ENCODE measurements at regions not wholly inside any gene's neighbourhood (a gene's known extent, or its start where the extent isn't known, plus 50 kb on each side); places are given as distances from the start of the nearest gene placed in this dataset.
"Not testable (repeated sequence)": the region's sequence is repeated elsewhere in the genome, so short reads cannot be mapped to it uniquely, and the experiment has no call there.

- DNase-seq (ENCODE audit: low read depth) = no peak
These were observed 164.4 kb upstream of the SKOR2 start for GRCh38 chr18:47415881-47416280.

- DNase-seq (ENCODE audit: low read depth) = peak; percentile 89
These were observed 161.9 kb upstream of the SKOR2 start for GRCh38 chr18:47413327-47413726.

- DNase-seq (ENCODE audit: low read depth) = no peak
These were observed 161.5 kb upstream of the SKOR2 start for GRCh38 chr18:47412924-47413323.

- DNase-seq (ENCODE audit: low read depth) = no peak
These were observed 159.7 kb upstream of the SKOR2 start for GRCh38 chr18:47411159-47411558.

GRCh38 chr18:47410139-47410538, 158.7 kb upstream of the SKOR2 start:
- DNase-seq (ENCODE audit: low read depth) = no peak

- DNase-seq (ENCODE audit: low read depth) = no peak
These were observed 158.1 kb upstream of the SKOR2 start for GRCh38 chr18:47409519-47409918.

- DNase-seq (ENCODE audit: low read depth) = no peak
These were observed 156.3 kb upstream of the SKOR2 start for GRCh38 chr18:47407736-47408135.

- no peak for DNase-seq (ENCODE audit: low read depth)
These were observed 153.4 kb upstream of the SKOR2 start for GRCh38 chr18:47404845-47405244.

GRCh38 chr18:47403949-47404348, 152.5 kb upstream of the SKOR2 start:
- no peak for DNase-seq (ENCODE audit: low read depth)

GRCh38 chr18:47403317-47403716, 151.9 kb upstream of the SKOR2 start:
- no peak for DNase-seq (ENCODE audit: low read depth)

GRCh38 chr18:47399475-47399874, 148.0 kb upstream of the SKOR2 start:
- no peak for DNase-seq (ENCODE audit: low read depth)

- no peak for DNase-seq (ENCODE audit: low read depth)
These were observed 146.3 kb upstream of the SKOR2 start for GRCh38 chr18:47397671-47398319.

GRCh38 chr18:47391665-47392064, 140.2 kb upstream of the SKOR2 start:
- DNase-seq (ENCODE audit: low read depth) = no peak

- DNase-seq (ENCODE audit: low read depth) = no peak
These were observed 139.1 kb upstream of the SKOR2 start for GRCh38 chr18:47390410-47391024.

GRCh38 chr18:47389210-47389609, 137.8 kb upstream of the SKOR2 start:
- peak; percentile 74 for DNase-seq (ENCODE audit: low read depth)

GRCh38 chr18:47387864-47388263, 136.4 kb upstream of the SKOR2 start:
- no peak for DNase-seq (ENCODE audit: low read depth)

GRCh38 chr18:47383729-47384128, 132.3 kb upstream of the SKOR2 start:
- no peak for DNase-seq (ENCODE audit: low read depth)

- DNase-seq (ENCODE audit: low read depth) = no peak
These were observed 130.6 kb upstream of the SKOR2 start for GRCh38 chr18:47381975-47382570.

GRCh38 chr18:47380153-47380552, 128.7 kb upstream of the SKOR2 start:
- no peak for DNase-seq (ENCODE audit: low read depth)

- no peak for DNase-seq (ENCODE audit: low read depth)
These were observed 122.0 kb upstream of the SKOR2 start for GRCh38 chr18:47373465-47373864.

GRCh38 chr18:47370052-47370451, 118.6 kb upstream of the SKOR2 start:
- no peak for DNase-seq (ENCODE audit: low read depth)

- not testable (repeated sequence) for DNase-seq (ENCODE audit: low read depth)
These were observed 102.6 kb upstream of the SKOR2 start for GRCh38 chr18:47354061-47354460.

GRCh38 chr18:47346016-47346415, 94.6 kb upstream of the SKOR2 start:
- no peak for DNase-seq (ENCODE audit: low read depth)
